Caki2 (cell line): ENCODE measurements at regions not wholly inside any gene's neighbourhood (a gene's known extent, or its start where the extent isn't known, plus 50 kb on each side); places are given as distances from the start of the nearest gene placed in this dataset.
"Not testable (repeated sequence)": the region's sequence is repeated elsewhere in the genome, so short reads cannot be mapped to it uniquely, and the experiment has no call there.

ENCODE experiments used
- DNase-seq: peaks from one replicate; pipeline ENCODE4 v3.0.0-alpha.2; 2015; ENCODE audit warnings: low read depth
- in situ Hi-C: cut with HindIII; loops from 2 replicates; pipeline ENCODE4 v1.10.0; 2016; ENCODE audit warnings: low sequenced_read_pairs, low pct_unique_long_range_greater_than_20kb, mixed read lengths

- no peak for DNase-seq
- in situ Hi-C loops: no loop called here
Observed at GRCh38 chr17:62322313-62322712, 58.0 kb upstream of the EFCAB3 start.

GRCh38 chr17:62321451-62321850 lies 58.9 kb upstream of the EFCAB3 start:
- no peak for DNase-seq
- in situ Hi-C loops: no loop called here

- in situ Hi-C loops: no loop called here
- no peak for DNase-seq
Observed at GRCh38 chr17:62319846-62320245, 60.5 kb upstream of the EFCAB3 start.

GRCh38 chr17:62309396-62309795 lies 71.0 kb upstream of the EFCAB3 start:
- in situ Hi-C loops: no loop called here
- DNase-seq: no peak

GRCh38 chr17:62307196-62307595 lies 73.2 kb upstream of the EFCAB3 start:
- in situ Hi-C loops: no loop called here
- no peak for DNase-seq

GRCh38 chr17:62303476-62303875 lies 76.9 kb upstream of the EFCAB3 start:
- in situ Hi-C loops: no loop called here
- DNase-seq: no peak

GRCh38 chr17:62300697-62301096 lies 79.7 kb upstream of the EFCAB3 start:
- in situ Hi-C loops: no loop called here
- no peak for DNase-seq

- DNase-seq, in situ Hi-C loops: not testable (repeated sequence)
Observed at GRCh38 chr17:62275290-62275689, 105.1 kb upstream of the EFCAB3 start.

- in situ Hi-C loops, DNase-seq: not testable (repeated sequence)
Observed at GRCh38 chr17:62268361-62268760, 112.0 kb upstream of the EFCAB3 start.

- DNase-seq, in situ Hi-C loops: not testable (repeated sequence)
Observed at GRCh38 chr17:62264974-62265373, 115.4 kb upstream of the EFCAB3 start.

GRCh38 chr17:62255791-62256190 lies 124.6 kb upstream of the EFCAB3 start:
- DNase-seq, in situ Hi-C loops: not testable (repeated sequence)

- in situ Hi-C loops, DNase-seq: not testable (repeated sequence)
Observed at GRCh38 chr17:62242076-62242475, 138.3 kb upstream of the EFCAB3 start.

GRCh38 chr17:62239569-62239968 lies 140.8 kb upstream of the EFCAB3 start:
- DNase-seq, in situ Hi-C loops: not testable (repeated sequence)

- DNase-seq, in situ Hi-C loops: not testable (repeated sequence)
Observed at GRCh38 chr17:62238551-62239338, 141.6 kb upstream of the EFCAB3 start.

- not testable (repeated sequence) for DNase-seq
Observed at GRCh38 chr17:62233822-62234481, 146.4 kb upstream of the EFCAB3 start.

GRCh38 chr17:62231293-62231692 lies 149.1 kb upstream of the EFCAB3 start:
- DNase-seq, in situ Hi-C loops: not testable (repeated sequence)

More at GRCh38 chr17:62233822-62234481, 146.4 kb upstream of the EFCAB3 start:
- in situ Hi-C loops: not testable (repeated sequence)

- DNase-seq, in situ Hi-C loops: not testable (repeated sequence)
Observed at GRCh38 chr17:62226610-62227240, 153.6 kb upstream of the EFCAB3 start.

- in situ Hi-C loops, DNase-seq: not testable (repeated sequence)
Observed at GRCh38 chr17:62223585-62223984, 156.8 kb upstream of the EFCAB3 start.
